Caki2 (cell line): ENCODE measurements at regions not wholly inside any gene's neighbourhood (a gene's known extent, or its start where the extent isn't known, plus 50 kb on each side); places are given as distances from the start of the nearest gene placed in this dataset.
"Not testable (repeated sequence)": the region's sequence is repeated elsewhere in the genome, so short reads cannot be mapped to it uniquely, and the experiment has no call there.

Experiments used
- DNase-seq: peaks from one replicate; pipeline ENCODE4 v3.0.0-alpha.2; 2015; ENCODE audit warnings: low read depth
- in situ Hi-C: cut with HindIII; loops from 2 replicates; pipeline ENCODE4 v1.10.0; 2016; ENCODE audit warnings: low sequenced_read_pairs, low pct_unique_long_range_greater_than_20kb, mixed read lengths

GRCh38 chr5:90223756-90224155 lies 185.8 kb downstream of the CETN3 start:
- no peak for DNase-seq
- in situ Hi-C loops: no loop called here

- in situ Hi-C loops: no loop called here
- DNase-seq: no peak
These were observed 187.6 kb downstream of the CETN3 start for GRCh38 chr5:90221951-90222350.

GRCh38 chr5:90220554-90220953 lies 189.0 kb downstream of the CETN3 start:
- DNase-seq: no peak
- in situ Hi-C loops: no loop called here

GRCh38 chr5:90214991-90215390 lies 194.6 kb downstream of the CETN3 start:
- in situ Hi-C loops: no loop called here
- DNase-seq: no peak

GRCh38 chr5:90208323-90208722 lies 201.2 kb downstream of the CETN3 start:
- in situ Hi-C loops, DNase-seq: not testable (repeated sequence)

GRCh38 chr5:90201923-90202322 lies 207.6 kb downstream of the CETN3 start:
- DNase-seq: no peak
- in situ Hi-C loops: no loop called here

GRCh38 chr5:90193185-90193822 lies 216.3 kb downstream of the CETN3 start:
- in situ Hi-C loops: no loop called here
- no peak for DNase-seq

- no peak for DNase-seq
- in situ Hi-C loops: no loop called here
These were observed 218.1 kb downstream of the CETN3 start for GRCh38 chr5:90191352-90192045.

GRCh38 chr5:90185897-90186468 lies 223.6 kb downstream of the CETN3 start:
- DNase-seq: no peak
- in situ Hi-C loops: no loop called here

GRCh38 chr5:90184764-90185163 lies 224.8 kb downstream of the CETN3 start:
- no peak for DNase-seq
- in situ Hi-C loops: no loop called here

GRCh38 chr5:90182726-90183125 lies 226.8 kb downstream of the CETN3 start:
- in situ Hi-C loops: no loop called here
- no peak for DNase-seq

GRCh38 chr5:90174236-90174635 lies 235.3 kb downstream of the CETN3 start:
- in situ Hi-C loops: no loop called here
- no peak for DNase-seq

GRCh38 chr5:90173299-90174030 lies 236.1 kb downstream of the CETN3 start:
- in situ Hi-C loops: no loop called here
- no peak for DNase-seq

GRCh38 chr5:90171466-90171865 lies 238.1 kb downstream of the CETN3 start:
- in situ Hi-C loops: no loop called here
- no peak for DNase-seq

- no peak for DNase-seq
- in situ Hi-C loops: no loop called here
These were observed 239.3 kb downstream of the CETN3 start for GRCh38 chr5:90170261-90170660.

- in situ Hi-C loops: no loop called here
- DNase-seq: no peak
These were observed 240.5 kb downstream of the CETN3 start for GRCh38 chr5:90169078-90169477.

GRCh38 chr5:90168399-90168798 lies 241.2 kb downstream of the CETN3 start:
- in situ Hi-C loops: no loop called here
- no peak for DNase-seq

GRCh38 chr5:90166816-90167215 lies 242.7 kb downstream of the CETN3 start:
- DNase-seq: no peak
- in situ Hi-C loops: no loop called here

GRCh38 chr5:90162324-90162723 lies 247.2 kb downstream of the CETN3 start:
- DNase-seq: no peak
- in situ Hi-C loops: no loop called here
